HG03103 (cell line): ENCODE measurements at regions not wholly inside any gene's neighbourhood (a gene's known extent, or its start where the extent isn't known, plus 50 kb on each side); places are given as distances from the start of the nearest gene placed in this dataset.
"Not testable (repeated sequence)": the region's sequence is repeated elsewhere in the genome, so short reads cannot be mapped to it uniquely, and the experiment has no call there.

Experiments used
- ATAC-seq: cut with Tn5 transposase; IDR thresholded peaks from one replicate; pipeline ENCODE4 v1.9.1; 2021; ENCODE audit warnings: low read depth; ENCODE audit not compliant: unreplicated experiment

GRCh38 chr5:177664737-177665136 lies 64.8 kb downstream of the B4GALT7 start:
- not testable (repeated sequence) for ATAC-seq

GRCh38 chr5:177665172-177665571 lies 65.2 kb downstream of the B4GALT7 start:
- not testable (repeated sequence) for ATAC-seq

- not testable (repeated sequence) for ATAC-seq
These were observed 66.0 kb downstream of the B4GALT7 start for GRCh38 chr5:177665960-177666359.

GRCh38 chr5:177671035-177671754 lies 71.3 kb downstream of the B4GALT7 start:
- ATAC-seq = peak; percentile 26

GRCh38 chr5:177671755-177672690 lies 72.1 kb downstream of the B4GALT7 start:
- ATAC-seq = peak; percentile 59
